ENCODE measurements at regions not wholly inside any gene's neighbourhood (a gene's known extent, or its start where the extent isn't known, plus 50 kb on each side); places are given as distances from the start of the nearest gene placed in this dataset.

GRCh38 chr19:5206751-5207075 lies 133.9 kb downstream of the PTPRS start:
- TF ChIP-seq CTCF (IDR thresholded peaks at IDR 0.05) (no peak), POLR2A (IDR thresholded peaks at IDR 0.05) (no peak), EP300 (IDR thresholded peaks at IDR 0.05) (no peak)

All from ovary (tissue), 3 donors.